RWPE1 (cell line): ENCODE measurements at regions not wholly inside any gene's neighbourhood (a gene's known extent, or its start where the extent isn't known, plus 50 kb on each side); places are given as distances from the start of the nearest gene placed in this dataset.

Experiments
- CTCF ChIA-PET: fragments of 350-600 bp; sonication (Branson Sonifier 250); formaldehyde crosslinking; extraction: SDS; loops from one replicate; lab custom pipeline; 2021; lab: Yijun Ruan, JAX
- POLR2A ChIA-PET: fragments of 400-600 bp; formaldehyde crosslinking; extraction: SDS; loops from one replicate; lab custom pipeline; 2020; ENCODE audit warnings: antibody characterized with exemption; ENCODE audit not compliant: low non-redundant PET; lab: Yijun Ruan, JAX
- DNase-seq: peaks from one replicate; pipeline ENCODE4 v3.0.0; 2012; ENCODE audit warnings: low spot score
- H3K27ac ChIP-seq: fragments of 450-650 bp; 2 replicates; pipeline ENCODE4 v1.5.1; 2017
- TF ChIP-seq, protein P1 (sequence below): fragments of 450-650 bp; conservative IDR thresholded peaks from 2 replicates; pipeline ENCODE4 v1.5.1; 2017; ENCODE audit warnings: low read depth, mild to moderate bottlenecking

DNA sequence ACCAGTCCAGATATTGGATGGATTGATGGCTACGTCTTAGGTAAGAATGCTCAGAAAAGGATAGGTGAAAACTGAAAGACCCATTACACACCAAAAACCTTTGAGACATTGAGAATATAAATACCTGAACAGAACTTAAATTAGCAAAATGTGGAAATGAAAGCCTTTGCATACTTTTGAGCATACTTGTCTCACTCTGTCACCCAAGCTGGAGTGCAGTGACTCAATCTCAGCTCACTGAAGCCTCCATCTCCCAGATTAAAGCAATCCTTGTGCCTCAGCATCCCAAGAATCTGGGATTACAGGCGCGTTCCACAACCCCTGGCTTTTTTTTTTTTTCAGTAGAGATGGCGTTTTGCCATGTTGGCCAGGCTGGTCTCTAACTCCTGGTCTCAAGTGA lies 695.3 kb downstream of the DACH1 start:
- no peak overlapping the region for H3K27ac ChIP-seq
- ChIA-PET CTCF (no interaction called here), POLR2A (no interaction called here)
- DNase-seq, result no peak
- TF ChIP-seq, protein P1, sequence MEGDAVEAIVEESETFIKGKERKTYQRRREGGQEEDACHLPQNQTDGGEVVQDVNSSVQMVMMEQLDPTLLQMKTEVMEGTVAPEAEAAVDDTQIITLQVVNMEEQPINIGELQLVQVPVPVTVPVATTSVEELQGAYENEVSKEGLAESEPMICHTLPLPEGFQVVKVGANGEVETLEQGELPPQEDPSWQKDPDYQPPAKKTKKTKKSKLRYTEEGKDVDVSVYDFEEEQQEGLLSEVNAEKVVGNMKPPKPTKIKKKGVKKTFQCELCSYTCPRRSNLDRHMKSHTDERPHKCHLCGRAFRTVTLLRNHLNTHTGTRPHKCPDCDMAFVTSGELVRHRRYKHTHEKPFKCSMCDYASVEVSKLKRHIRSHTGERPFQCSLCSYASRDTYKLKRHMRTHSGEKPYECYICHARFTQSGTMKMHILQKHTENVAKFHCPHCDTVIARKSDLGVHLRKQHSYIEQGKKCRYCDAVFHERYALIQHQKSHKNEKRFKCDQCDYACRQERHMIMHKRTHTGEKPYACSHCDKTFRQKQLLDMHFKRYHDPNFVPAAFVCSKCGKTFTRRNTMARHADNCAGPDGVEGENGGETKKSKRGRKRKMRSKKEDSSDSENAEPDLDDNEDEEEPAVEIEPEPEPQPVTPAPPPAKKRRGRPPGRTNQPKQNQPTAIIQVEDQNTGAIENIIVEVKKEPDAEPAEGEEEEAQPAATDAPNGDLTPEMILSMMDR, result no peak

DNA sequence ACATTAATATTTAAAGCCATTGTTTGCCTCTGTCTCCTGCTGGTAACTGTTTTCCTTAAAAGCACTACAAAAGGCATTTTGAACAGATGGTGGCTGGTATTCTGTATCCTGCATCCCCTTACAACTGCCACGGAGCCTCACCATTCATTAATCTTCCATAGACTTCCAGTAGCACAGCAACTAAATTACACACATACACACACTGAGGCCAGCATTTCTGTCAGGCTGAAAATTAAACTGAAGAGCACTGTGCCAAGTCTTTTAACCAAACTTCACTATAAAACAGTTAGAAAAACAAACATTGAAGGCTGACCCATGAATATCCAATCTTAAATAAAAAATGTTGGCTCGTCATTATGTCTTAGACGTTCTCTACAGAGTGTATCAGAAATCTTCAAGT lies 697.8 kb downstream of the DACH1 start:
- ChIA-PET CTCF (no interaction called here), POLR2A (no interaction called here)
- TF ChIP-seq, protein P1, result no peak
- H3K27ac ChIP-seq, result no peak overlapping the region
- no peak for DNase-seq

DNA sequence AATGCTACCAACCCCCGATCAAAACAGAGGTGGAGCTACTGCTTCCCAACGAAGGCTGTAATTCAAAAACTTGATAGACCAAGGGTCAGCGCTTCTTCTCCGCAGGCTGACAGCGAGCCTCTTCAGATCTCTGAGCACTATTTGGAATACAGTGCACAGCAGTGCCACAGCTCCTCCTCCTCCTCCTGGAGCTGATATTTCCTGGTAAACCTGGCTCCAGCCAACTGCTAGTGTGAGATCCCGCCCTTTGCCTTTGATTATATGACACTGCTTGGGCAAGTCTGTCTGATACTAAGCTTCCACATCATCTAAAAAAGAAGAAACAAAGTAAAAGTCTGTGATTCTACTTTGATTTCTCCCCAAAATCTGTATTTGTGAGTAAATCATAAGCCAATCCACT lies 710.5 kb downstream of the DACH1 start:
- POLR2A ChIA-PET, result no interaction called here
- TF ChIP-seq, protein P1, result no peak
- no peak overlapping the region for H3K27ac ChIP-seq
- no peak for DNase-seq
- CTCF ChIA-PET, result interaction anchor here (0.6 kb wide), 1 partner anchor 531 kb away, joined by 3 read pairs; no protein-coding TSS in a partner anchor

DNA sequence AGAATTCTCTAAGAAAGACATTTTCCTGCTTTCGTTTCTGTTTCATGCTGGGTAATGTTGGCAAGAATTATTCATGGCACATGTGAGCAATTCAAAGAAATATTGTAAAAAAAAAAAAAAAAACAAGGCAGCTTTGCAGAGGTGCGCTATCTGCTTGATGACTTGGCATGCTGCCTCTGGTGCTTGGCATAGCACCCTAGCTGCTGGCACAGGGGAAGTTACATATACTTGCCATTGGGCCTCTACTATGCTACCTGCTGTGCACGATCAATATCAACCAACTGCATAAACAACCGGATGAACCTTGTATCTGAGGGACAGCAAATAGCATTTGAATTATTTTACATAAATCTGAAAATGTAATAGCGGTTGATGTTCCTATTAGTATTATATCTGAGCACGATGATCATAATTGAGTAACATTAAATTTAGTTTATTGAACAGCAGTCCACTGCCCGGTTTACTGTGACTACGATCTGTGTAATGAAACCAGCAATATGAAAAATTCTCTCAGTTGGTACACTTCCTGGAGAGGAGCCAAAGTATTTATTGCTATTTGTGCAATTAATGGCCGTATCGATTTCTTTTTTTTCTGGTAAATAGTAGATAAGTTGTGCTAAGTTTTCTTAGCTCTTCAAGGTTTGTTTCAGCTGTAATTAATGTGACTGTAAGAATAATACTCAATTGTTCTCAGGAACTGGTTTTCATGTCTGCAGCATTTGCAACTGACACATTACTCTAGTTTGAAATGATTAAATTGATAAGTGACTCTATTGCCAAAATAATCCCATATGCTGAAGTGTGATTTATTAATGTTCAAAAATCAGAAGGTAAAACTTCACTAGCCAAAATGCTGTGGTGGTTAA lies 717.3 kb downstream of the DACH1 start:
- ChIA-PET CTCF (no interaction called here), POLR2A (no interaction called here)
- no peak for DNase-seq
- no peak overlapping the region for H3K27ac ChIP-seq
- TF ChIP-seq, protein P1, result no peak

DNA sequence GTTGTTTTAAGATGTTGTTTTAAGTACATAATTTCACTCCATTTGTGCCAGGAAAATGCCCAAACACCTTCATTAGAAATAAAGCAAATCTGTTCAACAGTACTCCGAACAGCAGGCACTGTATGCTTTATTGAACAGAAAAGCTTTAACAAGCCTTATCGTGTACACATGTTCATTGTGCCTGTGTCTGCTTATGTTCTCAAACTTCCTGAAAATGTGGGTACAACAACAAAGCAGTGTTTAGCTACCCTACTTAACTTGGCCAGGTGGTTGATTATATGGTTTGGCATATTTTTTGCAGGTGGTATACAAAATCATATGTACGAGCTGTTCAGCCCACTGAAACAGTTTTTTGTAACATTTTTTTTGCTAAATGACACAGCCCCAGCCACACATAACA lies 718.0 kb downstream of the DACH1 start:
- ChIA-PET CTCF (no interaction called here), POLR2A (no interaction called here)
- TF ChIP-seq, protein P1, result no peak

DNA sequence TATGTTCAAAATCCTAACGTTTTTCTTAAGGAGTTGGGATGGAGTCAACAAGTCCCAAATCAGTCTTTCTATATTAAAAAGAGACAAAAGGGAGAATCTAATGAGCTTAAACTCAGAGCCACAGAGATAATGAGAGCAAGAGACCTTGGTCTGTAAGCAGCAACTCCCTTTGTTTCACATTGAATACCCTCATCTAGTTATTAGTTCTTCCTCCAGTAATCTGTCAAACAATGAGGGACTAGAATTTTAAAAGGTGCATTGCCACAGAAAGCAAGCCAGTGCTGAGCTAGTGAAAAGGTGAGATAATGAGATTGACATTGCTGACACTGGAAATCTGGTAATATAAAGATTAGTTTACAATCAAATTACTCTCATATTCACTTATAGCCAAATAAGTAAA lies 718.6 kb downstream of the DACH1 start:
- TF ChIP-seq, protein P1, result no peak
- no peak for DNase-seq
- POLR2A ChIA-PET, result no interaction called here
- CTCF ChIA-PET, result no interaction called here
- H3K27ac ChIP-seq, result no peak overlapping the region

More for the DNA sequence above, 718.0 kb downstream of the DACH1 start:
- H3K27ac ChIP-seq, result no peak overlapping the region
- no peak for DNase-seq
